Endometrial microvascular endothelial cells (primary cell): ENCODE measurements at regions not wholly inside any gene's neighbourhood (a gene's known extent, or its start where the extent isn't known, plus 50 kb on each side); places are given as distances from the start of the nearest gene placed in this dataset.

Source experiments
- in situ Hi-C: cut with HindIII; loops from 2 replicates; pipeline ENCODE4 v1.10.0; 2017; ENCODE audit warnings: low sequenced_read_pairs, low pct_unique_long_range_greater_than_20kb; ENCODE audit errors: inconsistent ontology term

GRCh38 chr9:79985264-79985663 lies 413.5 kb downstream of the TLE4 start:
- in situ Hi-C loops, result no loop called here

GRCh38 chr9:79984429-79985067 lies 412.8 kb downstream of the TLE4 start:
- in situ Hi-C loops, result no loop called here

GRCh38 chr9:79980432-79980831 lies 408.7 kb downstream of the TLE4 start:
- in situ Hi-C loops, result no loop called here

DNA sequence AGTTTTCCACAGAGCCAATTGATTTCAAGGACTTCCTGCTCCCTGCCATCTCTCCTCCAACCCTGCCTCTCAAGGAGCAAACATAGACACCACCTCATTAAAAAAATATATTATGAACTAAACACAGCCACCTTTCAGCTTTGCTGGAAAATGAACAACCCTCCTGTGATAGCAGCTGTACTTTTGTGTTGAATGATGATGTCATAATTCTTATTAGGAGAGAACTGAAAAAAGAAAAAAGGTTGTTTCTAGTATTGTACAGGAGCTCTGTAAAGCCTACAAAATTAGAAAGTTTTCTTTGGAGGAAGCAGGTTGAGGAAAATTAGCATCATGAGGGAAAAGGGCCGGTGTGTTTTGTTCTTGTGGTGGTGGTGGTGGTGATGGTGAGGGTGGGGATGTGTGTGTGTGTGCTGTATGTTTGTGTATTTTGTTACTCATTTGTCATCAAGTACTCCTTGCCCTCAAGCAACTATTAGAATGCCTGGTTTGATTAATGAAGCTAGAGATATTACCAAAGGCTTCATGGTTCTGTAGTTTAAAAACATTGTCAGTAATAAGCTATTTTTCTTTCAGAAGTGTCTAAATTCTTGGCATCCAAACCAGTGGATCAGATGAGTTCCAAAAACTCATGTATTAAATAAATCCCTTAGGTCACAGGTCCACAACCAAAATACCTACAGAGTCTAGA lies 405.9 kb downstream of the TLE4 start:
- in situ Hi-C loops, result no loop called here

GRCh38 chr9:79977074-79977435 lies 405.3 kb downstream of the TLE4 start:
- in situ Hi-C loops, result no loop called here

DNA sequence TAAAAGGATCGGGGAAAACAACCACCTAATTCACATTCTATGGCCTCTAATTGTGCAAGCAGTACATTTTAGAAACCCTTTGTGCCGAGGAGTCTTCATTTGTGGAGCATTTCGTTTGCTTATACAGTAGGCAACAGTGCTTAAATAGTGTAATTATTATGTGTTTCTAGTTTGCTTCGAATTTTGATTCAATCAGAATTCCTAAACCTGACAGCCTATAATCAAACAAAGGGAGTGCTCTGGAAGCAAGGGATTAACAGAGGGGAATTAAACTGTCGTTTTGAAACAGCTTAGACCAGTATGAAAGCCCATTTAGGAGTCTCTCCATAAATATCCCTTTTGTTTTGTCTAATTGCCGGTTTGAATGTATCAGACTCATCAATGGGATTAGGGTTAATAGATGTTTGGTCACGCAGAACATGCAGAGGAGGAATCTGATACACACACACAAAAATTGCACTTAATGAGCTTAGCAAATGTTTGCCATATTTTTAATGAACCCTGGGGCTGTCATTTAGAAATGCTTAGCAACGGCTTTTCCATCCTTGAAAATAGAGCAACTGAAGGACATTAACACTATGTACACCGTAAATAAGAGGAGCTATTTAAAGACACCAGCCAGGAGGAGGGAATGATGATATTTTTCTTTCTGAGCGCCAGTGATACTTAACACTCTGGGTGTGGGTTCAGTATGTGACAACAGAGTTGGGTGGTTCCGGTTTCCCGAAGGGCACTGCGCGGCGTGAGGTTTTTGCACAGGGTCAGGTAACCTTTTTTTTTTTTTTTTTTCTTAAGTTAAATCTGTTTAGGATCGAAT lies 404.7 kb downstream of the TLE4 start:
- in situ Hi-C loops, result no loop called here

DNA sequence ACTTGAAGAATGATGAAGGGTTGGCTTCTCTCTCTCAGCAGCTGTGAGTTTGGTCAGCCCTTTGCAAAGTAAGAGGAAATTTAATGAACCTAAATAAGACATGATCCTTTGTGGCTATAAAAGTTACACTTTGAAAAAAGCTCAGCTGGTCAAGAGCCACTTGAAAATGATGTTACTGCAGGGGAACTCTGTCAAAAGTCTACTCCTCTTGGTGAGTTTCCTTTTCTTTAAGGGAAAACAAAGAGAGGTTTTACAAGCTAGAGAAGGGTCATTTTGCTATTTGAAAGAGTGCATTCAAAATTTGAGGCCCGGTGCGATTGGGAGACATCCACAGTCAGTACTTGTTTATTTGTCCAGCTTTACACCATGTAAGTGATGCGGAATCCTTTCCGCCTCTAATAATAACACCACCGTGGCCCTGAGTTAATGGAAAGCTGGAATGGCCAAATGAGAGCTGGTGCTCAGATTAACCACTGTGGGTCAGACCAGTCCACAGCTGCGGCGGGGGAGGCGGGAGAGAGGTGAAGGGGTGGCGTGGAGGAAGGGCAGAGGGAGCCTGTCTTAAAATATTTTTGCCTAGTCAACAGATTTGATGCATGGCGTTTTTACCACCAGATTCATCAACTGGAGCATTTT lies 404.0 kb downstream of the TLE4 start:
- in situ Hi-C loops, result no loop called here

DNA sequence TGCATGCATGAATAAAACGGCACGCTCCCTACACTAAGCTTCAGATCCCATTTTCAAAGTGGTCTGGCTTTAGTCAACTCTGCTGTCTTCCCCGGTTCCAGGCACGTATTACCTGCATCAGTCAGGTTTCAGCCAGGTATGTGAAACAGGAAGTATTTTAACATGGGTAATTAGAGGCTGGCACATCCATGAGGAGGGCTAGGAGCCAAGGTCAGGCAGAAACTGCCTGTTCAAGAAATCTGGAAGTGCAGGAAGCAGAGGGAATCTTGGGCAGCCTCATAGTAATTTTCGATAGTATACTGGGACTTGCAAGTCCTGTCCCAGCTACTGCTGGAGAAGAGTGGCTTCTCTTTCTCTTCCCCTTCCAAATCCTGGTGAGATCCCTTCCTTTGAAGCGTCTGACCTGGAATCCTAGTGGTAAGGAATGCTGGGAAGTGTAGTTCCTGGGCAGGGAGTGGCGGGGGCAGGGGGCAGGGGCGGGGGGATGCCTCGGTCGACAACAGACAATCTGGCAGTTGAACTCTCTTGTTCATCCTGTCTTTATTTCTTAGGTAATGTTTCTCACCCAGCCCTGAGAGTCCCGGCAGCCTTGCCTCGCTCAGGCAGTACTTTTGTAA lies 403.1 kb downstream of the TLE4 start:
- in situ Hi-C loops, result no loop called here

DNA sequence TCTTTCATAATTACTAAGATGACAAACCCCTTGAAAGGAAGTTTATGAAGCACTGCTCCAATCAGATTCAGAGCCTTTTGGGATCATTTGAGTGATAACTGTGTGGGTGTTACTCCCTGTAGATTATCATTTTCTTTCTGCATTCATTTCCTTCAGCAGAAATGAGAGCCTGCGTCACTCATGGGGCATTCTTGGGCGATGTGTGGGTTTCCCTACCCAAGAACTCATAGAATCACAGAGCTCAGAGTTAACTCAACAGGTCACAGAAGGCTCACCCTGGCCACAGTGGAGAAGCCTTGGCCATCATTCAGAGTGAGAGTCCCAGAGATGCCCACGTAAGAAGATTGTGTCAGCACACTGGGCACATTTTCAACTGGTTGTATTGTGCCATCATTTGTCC lies 401.9 kb downstream of the TLE4 start:
- in situ Hi-C loops, result no loop called here

DNA sequence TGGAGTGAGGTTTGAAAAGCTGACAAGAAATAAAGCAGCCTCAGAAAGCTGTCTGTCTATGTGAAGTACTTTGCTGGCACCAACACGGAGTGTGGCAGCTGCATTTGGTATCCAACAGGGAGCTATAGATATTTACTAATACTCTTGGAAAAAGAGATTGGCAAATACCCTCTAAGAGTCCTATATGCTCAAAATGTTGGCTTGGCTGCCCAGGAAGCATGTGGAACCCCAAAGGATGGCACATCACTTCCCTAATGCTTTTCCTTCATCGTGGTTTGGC lies 398.3 kb downstream of the TLE4 start:
- in situ Hi-C loops, result no loop called here

- in situ Hi-C loops, result no loop called here
Observed at GRCh38 chr9:79969393-79970145, 397.8 kb downstream of the TLE4 start.

GRCh38 chr9:79968533-79968932 lies 396.8 kb downstream of the TLE4 start:
- in situ Hi-C loops, result no loop called here

DNA sequence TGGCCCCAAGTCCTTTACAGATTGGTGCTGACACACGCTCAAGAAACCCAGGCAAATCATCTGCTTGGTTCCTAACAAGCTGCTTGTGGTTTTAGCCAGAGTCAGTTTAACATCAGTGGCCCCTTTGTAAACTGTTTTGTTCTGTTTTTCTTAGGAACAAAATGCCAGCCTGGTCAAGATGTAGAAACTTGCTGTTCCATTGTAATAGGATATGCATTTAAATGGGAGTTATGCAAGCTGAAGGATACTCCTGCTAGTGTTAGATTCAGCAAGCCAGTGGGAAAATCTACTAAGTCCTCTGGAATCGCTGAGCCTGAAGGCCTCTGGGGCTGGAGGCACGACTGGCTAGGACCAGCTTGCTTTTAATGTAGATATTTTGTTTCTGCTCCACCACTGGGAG lies 391.1 kb downstream of the TLE4 start:
- in situ Hi-C loops, result no loop called here

DNA sequence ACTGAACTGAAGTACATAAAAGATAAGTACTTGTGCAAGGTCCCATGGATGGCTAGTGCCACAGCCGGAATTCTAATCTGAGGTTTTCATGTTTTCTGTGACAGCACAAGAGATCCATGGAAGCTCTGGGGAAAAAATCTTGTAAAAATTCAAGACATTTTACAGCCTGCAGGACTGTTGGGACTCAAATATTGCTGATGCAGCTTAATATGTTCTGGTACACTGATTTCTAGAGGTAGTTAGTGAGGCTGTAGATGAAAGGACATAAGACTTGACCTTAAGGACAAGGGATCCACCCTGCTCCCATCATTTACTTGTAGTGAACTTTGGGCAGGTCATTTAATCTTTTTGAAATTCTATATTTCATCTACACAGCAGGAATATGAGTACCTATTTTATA lies 390.4 kb downstream of the TLE4 start:
- in situ Hi-C loops, result no loop called here

GRCh38 chr9:79955300-79955699 lies 383.5 kb downstream of the TLE4 start:
- in situ Hi-C loops, result no loop called here

DNA sequence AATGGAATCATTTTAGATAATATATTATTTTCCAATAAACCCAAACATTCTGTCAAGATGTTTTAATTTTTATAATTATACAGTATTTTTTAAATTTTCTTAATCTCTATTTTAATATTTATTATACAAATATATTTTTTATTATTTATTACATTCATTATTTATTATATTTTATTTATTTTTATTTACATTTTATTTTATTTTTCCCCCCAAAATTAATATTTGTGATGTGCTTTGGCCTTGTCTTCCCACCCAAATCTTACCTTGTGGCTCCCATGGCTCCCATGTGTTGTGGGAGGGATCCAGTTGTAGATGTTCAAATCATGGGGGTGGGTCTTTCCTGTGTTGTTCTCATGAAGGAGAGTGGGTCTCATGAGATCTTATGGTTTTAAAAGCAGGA lies 382.1 kb downstream of the TLE4 start:
- in situ Hi-C loops, result no loop called here

GRCh38 chr9:79952401-79952800 lies 380.6 kb downstream of the TLE4 start:
- in situ Hi-C loops, result no loop called here

DNA sequence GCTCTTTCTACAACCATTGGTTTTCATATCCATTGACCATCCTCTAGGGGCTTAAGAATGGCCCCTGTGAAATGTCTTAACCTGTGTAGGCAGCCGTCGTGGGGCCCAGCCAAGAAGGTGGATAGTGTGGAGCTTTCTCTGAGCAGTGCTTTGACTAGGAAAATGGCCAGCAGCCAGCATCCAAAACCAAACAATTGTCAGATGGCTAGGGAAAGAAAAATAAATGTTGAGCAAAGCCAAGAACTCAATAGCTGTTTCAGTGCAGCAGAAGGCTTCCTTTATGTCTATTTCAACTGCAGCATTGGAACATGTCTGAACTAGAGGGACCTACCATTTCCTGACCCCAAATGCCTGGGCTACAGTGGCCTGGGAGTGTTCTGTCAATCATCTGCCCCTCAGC lies 374.9 kb downstream of the TLE4 start:
- in situ Hi-C loops, result no loop called here

DNA sequence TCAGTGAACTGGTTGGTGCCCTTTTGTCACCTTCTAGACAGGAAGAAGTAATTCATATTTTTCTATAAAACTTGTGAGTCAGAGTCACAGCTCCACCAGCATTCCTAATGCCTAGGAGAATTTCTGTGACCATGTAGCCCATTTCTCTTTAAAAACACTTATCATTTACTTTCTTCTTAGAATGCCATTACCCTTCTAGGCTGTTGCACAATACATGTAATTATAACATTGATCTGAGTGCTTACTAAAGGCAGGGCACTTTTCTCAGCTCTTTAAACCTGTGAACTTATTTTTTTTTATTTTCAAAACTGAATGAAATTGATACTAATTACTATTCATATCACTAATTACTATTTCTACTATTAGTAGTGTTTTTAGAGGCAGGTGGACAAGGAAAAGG lies 373.7 kb downstream of the TLE4 start:
- in situ Hi-C loops, result no loop called here
